Parathyroid adenoma (tissue), 2 donors: ENCODE measurements at regions not wholly inside any gene's neighbourhood (a gene's known extent, or its start where the extent isn't known, plus 50 kb on each side); places are given as distances from the start of the nearest gene placed in this dataset.
"Not testable (repeated sequence)": the region's sequence is repeated elsewhere in the genome, so short reads cannot be mapped to it uniquely, and the experiment has no call there.

Experiments
- H2AFZ ChIP-seq: fragments of 300-600 bp; sonication (generic); one replicate; pipeline ENCODE4 v1.7.0; 2017; ENCODE audit warnings: antibody characterized with exemption, mild to moderate bottlenecking
- H3K27ac ChIP-seq: fragments of 300-600 bp; sonication (generic); one replicate; pipeline ENCODE4 v1.7.0; 2017
- H3K27me3 ChIP-seq: fragments of 300-600 bp; sonication (generic); one replicate; pipeline ENCODE4 v1.7.0; 2017; ENCODE audit warnings: low read length; ENCODE audit not compliant: control insufficient read depth, insufficient read depth
- H3K36me3 ChIP-seq: fragments of 300-600 bp; sonication (generic); one replicate; pipeline ENCODE4 v1.7.0; 2017; ENCODE audit warnings: low read length; ENCODE audit not compliant: control insufficient read depth, insufficient read depth
- H3K4me1 ChIP-seq: fragments of 300-600 bp; sonication (generic); one replicate; pipeline ENCODE4 v1.7.0; 2017; ENCODE audit warnings: control low read depth
- H3K4me2 ChIP-seq: fragments of 300-600 bp; sonication (generic); one replicate; pipeline ENCODE4 v1.7.0; 2017; ENCODE audit warnings: low read length
- H3K4me3 ChIP-seq: fragments of 300-600 bp; sonication (generic); one replicate; pipeline ENCODE4 v1.7.0; 2017; ENCODE audit warnings: low read depth, low read length
- H3K79me2 ChIP-seq: fragments of 300-600 bp; sonication (generic); one replicate; pipeline ENCODE4 v1.7.0; 2017; ENCODE audit warnings: control low read depth
- H3K9ac ChIP-seq: fragments of 300-600 bp; sonication (generic); one replicate; pipeline ENCODE4 v1.7.0; 2017; ENCODE audit warnings: mild to moderate bottlenecking
- H3K9me3 ChIP-seq: fragments of 300-600 bp; sonication (generic); one replicate; pipeline ENCODE4 v1.7.0; 2017; ENCODE audit warnings: low read length; ENCODE audit not compliant: control insufficient read depth
- TF ChIP-seq, protein P1 (sequence below): fragments of 300-600 bp; sonication (generic); IDR thresholded peaks from one replicate; pipeline ENCODE4 v1.7.0; 2017; ENCODE audit warnings: antibody characterized with exemption, mild to moderate bottlenecking
- donor health status: primary hyperparathyroidism.

DNA sequence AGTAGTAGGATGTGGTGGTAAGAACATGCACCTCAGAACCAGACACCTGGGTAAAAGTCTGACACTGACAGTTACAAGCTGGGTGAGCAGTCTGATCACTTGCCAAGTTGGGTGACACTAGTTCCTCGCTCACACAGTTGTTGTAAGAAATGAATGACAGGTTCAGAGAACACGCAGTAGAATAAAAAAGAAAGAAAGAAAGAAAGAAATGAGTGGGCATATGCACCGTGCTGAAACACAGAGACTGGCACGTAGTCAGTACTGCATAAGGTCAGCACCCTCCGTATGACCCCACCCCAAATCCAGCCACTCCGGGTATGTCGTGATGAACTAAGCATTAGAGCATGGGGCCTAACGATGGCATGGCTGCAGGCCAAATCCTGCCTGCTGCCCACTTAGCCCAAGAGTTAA lies 90.6 kb downstream of the GLUL start:
- Histone ChIP-seq H3K27me3 (no peaks in the 10 kb centered on the region), H3K4me3 (no peak overlapping the region), H3K4me1 (no peaks in the 10 kb centered on the region), H3K27ac (no peak overlapping the region), H3K9me3 (no peaks in the 10 kb centered on the region), H3K9ac (no peak overlapping the region), H2AFZ (no peak overlapping the region), H3K79me2 (no peaks in the 10 kb centered on the region), H3K4me2 (no peak overlapping the region), H3K36me3 (no peaks in the 10 kb centered on the region)
- TF ChIP-seq, protein P1, sequence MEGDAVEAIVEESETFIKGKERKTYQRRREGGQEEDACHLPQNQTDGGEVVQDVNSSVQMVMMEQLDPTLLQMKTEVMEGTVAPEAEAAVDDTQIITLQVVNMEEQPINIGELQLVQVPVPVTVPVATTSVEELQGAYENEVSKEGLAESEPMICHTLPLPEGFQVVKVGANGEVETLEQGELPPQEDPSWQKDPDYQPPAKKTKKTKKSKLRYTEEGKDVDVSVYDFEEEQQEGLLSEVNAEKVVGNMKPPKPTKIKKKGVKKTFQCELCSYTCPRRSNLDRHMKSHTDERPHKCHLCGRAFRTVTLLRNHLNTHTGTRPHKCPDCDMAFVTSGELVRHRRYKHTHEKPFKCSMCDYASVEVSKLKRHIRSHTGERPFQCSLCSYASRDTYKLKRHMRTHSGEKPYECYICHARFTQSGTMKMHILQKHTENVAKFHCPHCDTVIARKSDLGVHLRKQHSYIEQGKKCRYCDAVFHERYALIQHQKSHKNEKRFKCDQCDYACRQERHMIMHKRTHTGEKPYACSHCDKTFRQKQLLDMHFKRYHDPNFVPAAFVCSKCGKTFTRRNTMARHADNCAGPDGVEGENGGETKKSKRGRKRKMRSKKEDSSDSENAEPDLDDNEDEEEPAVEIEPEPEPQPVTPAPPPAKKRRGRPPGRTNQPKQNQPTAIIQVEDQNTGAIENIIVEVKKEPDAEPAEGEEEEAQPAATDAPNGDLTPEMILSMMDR, result no peak

DNA sequence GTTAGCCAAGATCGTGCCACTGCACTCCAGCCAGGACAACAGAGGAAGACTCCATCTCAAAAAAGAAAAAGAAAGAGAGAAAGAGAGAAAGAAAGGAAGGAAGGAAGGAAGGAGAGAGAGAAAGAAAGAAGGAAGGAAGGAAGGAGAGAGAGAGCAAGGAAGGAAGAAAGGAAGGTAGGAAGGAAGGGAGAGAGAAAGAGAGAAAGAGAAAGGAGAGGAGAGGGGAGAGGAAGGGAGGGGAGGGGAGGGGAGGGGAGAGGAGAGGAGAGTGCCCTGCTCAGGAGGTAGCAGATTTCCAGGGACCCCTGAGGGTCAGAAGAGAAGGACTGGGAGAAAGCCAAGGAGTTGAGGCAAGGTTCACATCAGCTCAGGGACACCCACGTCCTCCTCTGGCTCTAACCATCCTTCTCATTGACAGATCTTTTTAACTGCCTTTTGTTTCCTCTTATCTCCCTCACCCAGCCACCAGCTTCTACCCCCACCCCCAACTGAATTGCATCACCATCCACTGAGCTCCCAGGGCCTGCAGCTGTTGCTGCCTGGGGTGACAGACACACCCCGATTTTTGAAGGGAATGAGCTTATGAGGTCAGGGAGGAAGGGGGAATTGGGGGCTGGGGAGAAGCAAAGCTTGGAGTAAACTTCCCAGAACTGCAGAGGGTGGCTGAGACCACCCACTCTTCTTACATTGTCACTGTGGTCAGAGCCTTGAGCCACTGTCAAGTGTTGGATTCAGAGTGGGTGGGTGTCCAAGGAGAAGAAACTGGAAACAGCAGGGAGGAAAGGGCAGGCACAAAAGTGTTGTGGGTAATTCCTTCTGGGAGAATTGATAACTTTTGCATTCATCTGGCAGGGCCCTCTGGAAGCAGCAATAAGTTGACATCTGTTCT lies 91.6 kb downstream of the GLUL start:
- Histone ChIP-seq H3K9me3 (no peaks in the 10 kb centered on the region), H3K27ac (no peak overlapping the region), H3K36me3 (no peaks in the 10 kb centered on the region), H3K4me1 (no peaks in the 10 kb centered on the region), H2AFZ (no peak overlapping the region), H3K79me2 (no peaks in the 10 kb centered on the region), H3K9ac (no peak overlapping the region), H3K4me3 (no peak overlapping the region), H3K27me3 (no peaks in the 10 kb centered on the region), H3K4me2 (no peak overlapping the region)
- TF ChIP-seq, protein P1, result no peak

DNA sequence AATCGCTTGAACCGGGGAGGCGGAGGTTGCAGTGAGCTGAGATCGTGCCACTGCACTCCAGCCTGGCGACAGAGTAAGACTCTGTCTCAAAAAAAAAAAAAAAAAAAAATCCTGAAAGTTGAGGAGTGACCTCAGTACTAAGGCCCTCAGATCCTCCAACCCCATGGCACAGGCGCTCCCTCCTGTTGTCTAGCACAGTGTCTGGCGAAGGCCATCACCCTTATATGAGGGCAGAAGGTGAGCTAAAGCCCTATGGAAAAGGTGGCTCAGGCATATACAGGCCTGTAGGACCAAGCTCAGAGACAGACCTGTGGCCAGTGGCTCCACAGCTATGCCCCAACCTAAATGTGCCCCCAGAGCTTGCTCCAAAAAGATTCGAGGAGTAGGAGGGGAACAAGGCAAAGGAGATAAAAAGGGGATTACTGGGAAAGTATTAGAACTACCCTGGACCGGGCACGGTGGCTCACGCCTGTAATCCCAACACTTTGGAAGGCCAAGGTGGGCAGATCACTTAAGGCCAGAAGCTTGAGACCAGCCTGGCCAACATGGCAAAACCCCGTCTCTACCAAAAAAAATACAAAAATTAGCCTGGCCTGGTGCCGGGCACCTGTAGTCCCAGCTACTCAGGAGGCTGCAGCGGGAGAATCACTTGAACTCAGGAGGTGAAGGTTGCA lies 92.4 kb downstream of the GLUL start:
- H3K9me3 ChIP-seq, H2AFZ ChIP-seq, H3K27ac ChIP-seq, H3K9ac ChIP-seq, H3K27me3 ChIP-seq, H3K4me3 ChIP-seq, H3K4me1 ChIP-seq, H3K36me3 ChIP-seq, H3K79me2 ChIP-seq, H3K4me2 ChIP-seq: not testable (repeated sequence)

DNA sequence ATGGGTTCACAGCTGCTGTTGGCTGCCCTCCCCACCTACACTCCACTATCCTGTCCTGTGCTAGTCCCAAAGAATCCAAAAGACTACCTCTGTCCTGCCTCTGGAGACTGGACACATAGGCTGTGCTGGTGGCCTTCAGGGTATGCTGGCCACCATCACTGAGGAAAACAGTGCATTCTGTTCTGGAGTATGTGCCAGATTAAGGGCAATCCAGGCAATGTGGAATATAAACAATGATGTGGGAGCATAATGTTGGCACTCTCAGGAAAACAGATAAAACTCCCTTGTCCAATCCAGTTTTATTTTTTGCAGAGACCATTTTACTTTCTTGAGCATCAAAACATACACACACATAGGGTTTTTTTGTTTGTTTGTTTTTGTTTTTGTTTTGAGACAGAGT lies 94.3 kb downstream of the GLUL start:
- Histone ChIP-seq H3K4me3 (no peak overlapping the region), H3K4me1 (no peaks in the 10 kb centered on the region), H3K27ac (no peak overlapping the region), H3K27me3 (no peaks in the 10 kb centered on the region), H3K9me3 (no peaks in the 10 kb centered on the region), H3K36me3 (no peaks in the 10 kb centered on the region), H3K9ac (no peak overlapping the region), H3K4me2 (no peak overlapping the region), H2AFZ (no peak overlapping the region), H3K79me2 (no peaks in the 10 kb centered on the region)
- TF ChIP-seq, protein P1, result no peak

DNA sequence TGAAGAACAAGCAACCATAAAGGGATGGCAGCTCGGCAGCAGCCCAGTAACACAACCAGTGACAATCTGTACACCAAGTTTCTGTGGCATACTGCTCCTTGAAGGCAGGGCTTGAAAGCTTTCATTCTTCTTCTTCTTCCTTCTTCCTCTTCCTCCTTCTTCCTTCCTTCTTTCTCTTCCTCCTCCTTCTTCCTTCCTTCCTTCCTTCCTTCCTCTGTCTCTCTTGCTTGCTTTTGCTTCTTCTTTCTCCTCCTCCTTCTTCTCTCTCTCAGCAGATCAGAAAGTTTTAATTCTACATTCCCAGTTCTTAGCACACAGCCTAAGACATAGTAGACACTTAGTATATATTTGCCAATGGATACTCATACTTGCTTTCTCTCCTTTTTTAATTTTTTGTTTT lies 95.9 kb downstream of the GLUL start:
- H3K79me2 ChIP-seq, result no peaks in the 10 kb centered on the region

More for the DNA sequence above, 95.9 kb downstream of the GLUL start:
- Histone ChIP-seq H2AFZ (no peak overlapping the region), H3K4me2 (no peak overlapping the region), H3K9ac (no peak overlapping the region), H3K4me1 (no peaks in the 10 kb centered on the region), H3K4me3 (no peak overlapping the region), H3K36me3 (no peaks in the 10 kb centered on the region), H3K27ac (no peak overlapping the region), H3K9me3 (no peaks in the 10 kb centered on the region), H3K27me3 (no peaks in the 10 kb centered on the region)
- TF ChIP-seq, protein P1, result no peak
